IMR-90 (cell line): ENCODE measurements at regions not wholly inside any gene's neighbourhood (a gene's known extent, or its start where the extent isn't known, plus 50 kb on each side); places are given as distances from the start of the nearest gene placed in this dataset.

Experiments
- ATAC-seq: fragments of 200-7000 bp; cut with Tn5 transposase; 2 replicates; pipeline ENCODE4 v1.9.1; 2020; ENCODE audit warnings: low read depth, mild to moderate bottlenecking, moderate library complexity
- BruUV-seq: library from RNA; stranded (reverse); fragments of 400-500 nt; replicated peaks from 2 replicates; lab custom pipeline; 2021; lab: Mats Ljungman, UMichigan
- CTCF ChIA-PET: fragments of 300-600 bp; formaldehyde crosslinking; extraction: SDS; loops from one replicate; lab custom pipeline; 2021; ENCODE audit warnings: antibody characterized with exemption; lab: Yijun Ruan, JAX
- POLR2A ChIA-PET: fragments of 300-600 bp; sonication (Branson Sonifier 250); formaldehyde crosslinking; loops from one replicate; lab custom pipeline; 2022; ENCODE audit warnings: antibody characterized with exemption; ENCODE audit not compliant: unreplicated experiment; lab: Charles Lee
- DNase-seq: peaks from one replicate; pipeline ENCODE4 v3.0.0; 2013
- H2AFZ ChIP-seq: replicated peaks from 2 replicates; pipeline ENCODE3; 2013; ENCODE audit warnings: low read length, mild to moderate bottlenecking; ENCODE audit not compliant: poor library complexity
- H2AK5ac ChIP-seq: 2 replicates; pipeline ENCODE4 v1.6.1; 2013; ENCODE audit warnings: low read depth, low read length, inconsistent platforms
- H2AK9ac ChIP-seq: replicated peaks from 2 replicates; pipeline ENCODE3; 2013; ENCODE audit warnings: mild to moderate bottlenecking, low read depth, low read length, moderate library complexity; ENCODE audit not compliant: poor library complexity
- H2BK120ac ChIP-seq: 2 replicates; pipeline ENCODE4 v1.6.1; 2013; ENCODE audit warnings: low read depth, low read length, inconsistent platforms
- H2BK15ac ChIP-seq: 3 replicates; pipeline ENCODE4 v1.6.1; 2013; ENCODE audit warnings: low read depth, low read length, inconsistent platforms
- H2BK20ac ChIP-seq: 2 replicates; pipeline ENCODE4 v1.6.1; 2013; ENCODE audit warnings: low read depth, mild to moderate bottlenecking, inconsistent platforms, low read length, moderate library complexity
- H2BK5ac ChIP-seq: 2 replicates; pipeline ENCODE4 v1.6.1; 2013; ENCODE audit warnings: mild to moderate bottlenecking, low read depth, low read length, inconsistent platforms; ENCODE audit not compliant: poor library complexity, severe bottlenecking
- H3K14ac ChIP-seq: replicated peaks from 2 replicates; pipeline ENCODE4 v1.6.1; 2013; ENCODE audit warnings: low read depth, low read length, inconsistent platforms
- H3K18ac ChIP-seq: 2 replicates; pipeline ENCODE4 v1.6.1; 2013; ENCODE audit warnings: low read depth, low read length, control low read depth
- H3K23ac ChIP-seq: 2 replicates; pipeline ENCODE4 v1.6.1; 2013; ENCODE audit warnings: low read depth, low read length, inconsistent platforms
- H3K27ac ChIP-seq: 2 replicates; pipeline ENCODE4 v1.5.1; 2013; ENCODE audit warnings: mild to moderate bottlenecking, control low read depth, low read length; ENCODE audit not compliant: insufficient read depth
- H3K27me3 ChIP-seq: 2 replicates; pipeline ENCODE4 v1.6.1; 2013; ENCODE audit warnings: low read length; ENCODE audit not compliant: control insufficient read depth, insufficient read depth
- H3K36me3 ChIP-seq: 2 replicates; pipeline ENCODE4 v1.6.1; 2013; ENCODE audit warnings: low read length, mixed read lengths; ENCODE audit not compliant: control insufficient read depth, insufficient read depth
- H3K4ac ChIP-seq: 2 replicates; pipeline ENCODE4 v1.6.1; 2013; ENCODE audit warnings: low read depth, low read length, inconsistent platforms
- H3K4me1 ChIP-seq: 2 replicates; pipeline ENCODE4 v1.6.1; 2013; ENCODE audit warnings: low read length, mixed read lengths; ENCODE audit not compliant: control insufficient read depth, insufficient read depth
- H3K4me2 ChIP-seq: 2 replicates; pipeline ENCODE4 v1.6.1; 2013; ENCODE audit warnings: low read depth, mild to moderate bottlenecking, control low read depth, low read length, moderate library complexity
- H3K4me3 ChIP-seq: 2 replicates; pipeline ENCODE4 v1.5.1; 2013; ENCODE audit warnings: low read depth, mild to moderate bottlenecking, control low read depth, low read length, moderate library complexity; ENCODE audit not compliant: insufficient read depth
- H3K56ac ChIP-seq: 2 replicates; pipeline ENCODE4 v1.6.1; 2013; ENCODE audit warnings: low read length, inconsistent platforms; ENCODE audit not compliant: insufficient read depth; ENCODE audit errors: extremely low read depth
- H3K79me1 ChIP-seq, 2 experiments: 2 replicates each; pipeline ENCODE4 v1.6.1; 2013; ENCODE audit warnings: low read length in 2 of 2, inconsistent platforms in 1 of 2, low read depth in 1 of 2
- H3K9ac ChIP-seq: 2 replicates; pipeline ENCODE4 v1.6.1; 2013; ENCODE audit warnings: low read depth, low read length, control low read depth
- H3K9me1 ChIP-seq: 2 replicates; pipeline ENCODE4 v1.6.1; 2013; ENCODE audit warnings: low read length, inconsistent platforms; ENCODE audit not compliant: insufficient read depth
- H3K9me3 ChIP-seq: 2 replicates; pipeline ENCODE4 v1.6.1; 2013; ENCODE audit warnings: low read length; ENCODE audit not compliant: control insufficient read depth, insufficient read depth
- H4K20me1 ChIP-seq: 2 replicates; pipeline ENCODE4 v1.6.1; 2013; ENCODE audit warnings: low read length, inconsistent platforms; ENCODE audit not compliant: insufficient read depth
- H4K5ac ChIP-seq: 2 replicates; pipeline ENCODE4 v1.6.1; 2013; ENCODE audit warnings: mild to moderate bottlenecking, low read depth, low read length, control low read depth
- H4K8ac ChIP-seq, 2 experiments: 2 replicates each; pipeline ENCODE4 v1.6.1; 2013; ENCODE audit warnings: low read depth in 2 of 2, low read length in 2 of 2, control low read depth in 1 of 2, inconsistent platforms in 1 of 2
- H4K91ac ChIP-seq: 2 replicates; pipeline ENCODE4 v1.6.1; 2013; ENCODE audit warnings: low read depth, low read length, inconsistent platforms; ENCODE audit not compliant: insufficient read depth
- BHLHE40 ChIP-seq: fragments of 150-350 bp; IDR thresholded peaks from 2 replicates; pipeline ENCODE4 v1.6.1; 2016; ENCODE audit warnings: mild to moderate bottlenecking, low read depth, low read length
- CEBPB ChIP-seq: IDR thresholded peaks from 2 replicates; pipeline ENCODE4 v1.6.1; 2012; ENCODE audit warnings: low read depth, low read length, improper control_type of control experiment
- CHD1 ChIP-seq: IDR thresholded peaks from 2 replicates; pipeline ENCODE4 v1.6.1; 2012; ENCODE audit warnings: low read depth, low read length, improper control_type of control experiment
- CTCF ChIP-seq: conservative IDR thresholded peaks from 2 replicates; pipeline ENCODE4 v1.5.1; 2012; ENCODE audit warnings: mild to moderate bottlenecking, low read depth, low read length, improper control_type of control experiment
- ELK1 ChIP-seq: fragments of 150-350 bp; IDR thresholded peaks from 2 replicates; pipeline ENCODE4 v1.6.1; 2016; ENCODE audit warnings: low read depth, mild to moderate bottlenecking, low read length, moderate library complexity, borderline replicate concordance
- FOS ChIP-seq: fragments of 150-350 bp; IDR thresholded peaks from 2 replicates; pipeline ENCODE4 v1.6.1; 2016; ENCODE audit warnings: low read depth, low read length
- MAFK ChIP-seq: IDR thresholded peaks from 2 replicates; pipeline ENCODE4 v1.6.1; 2012; ENCODE audit warnings: low read depth, low read length, improper control_type of control experiment
- MAZ ChIP-seq: IDR thresholded peaks from 2 replicates; pipeline ENCODE4 v1.6.1; 2012; ENCODE audit warnings: low read depth, mild to moderate bottlenecking, low read length, improper control_type of control experiment, moderate library complexity, borderline replicate concordance
- MXI1 ChIP-seq: IDR thresholded peaks from 2 replicates; pipeline ENCODE4 v1.6.1; 2012; ENCODE audit warnings: low read depth, mild to moderate bottlenecking, low read length, moderate library complexity, borderline replicate concordance
- NFE2L2 ChIP-seq: fragments of 150-350 bp; IDR thresholded peaks from 2 replicates; pipeline ENCODE4 v1.6.1; 2016; ENCODE audit warnings: low read depth, mild to moderate bottlenecking, low read length
- POLR2A ChIP-seq: IDR thresholded peaks from 2 replicates; pipeline ENCODE4 v1.6.1; 2012; ENCODE audit warnings: mild to moderate bottlenecking, low read depth, low read length
- RAD21 ChIP-seq: IDR thresholded peaks from 2 replicates; pipeline ENCODE4 v1.6.1; 2012; ENCODE audit warnings: low read length, improper control_type of control experiment
- RCOR1 ChIP-seq: IDR thresholded peaks from 2 replicates; pipeline ENCODE4 v1.6.1; 2012; ENCODE audit warnings: mild to moderate bottlenecking, low read length, improper control_type of control experiment; ENCODE audit not compliant: insufficient replicate concordance
- RFX5 ChIP-seq: IDR thresholded peaks from 2 replicates; pipeline ENCODE4 v1.8.0; 2012; ENCODE audit warnings: low read depth, mild to moderate bottlenecking, low read length, moderate library complexity
- SMC3 ChIP-seq: fragments of 150-350 bp; IDR thresholded peaks from 2 replicates; pipeline ENCODE4 v1.6.1; 2016; ENCODE audit warnings: low read depth, mild to moderate bottlenecking, antibody characterized with exemption, low read length, moderate library complexity
- USF2 ChIP-seq: fragments of 150-350 bp; IDR thresholded peaks from 2 replicates; pipeline ENCODE4 v1.6.1; 2017; ENCODE audit warnings: mild to moderate bottlenecking, antibody characterized with exemption, low read length, low read depth
- WGBS, 2 experiments: methylation state at CpG; one replicate each; pipeline versions ENCODE4 v1.1.5 to v1.1.7; 2013; ENCODE audit warnings: missing lambda C conversion rate in 2 of 2; ENCODE audit not compliant: insufficient read length in 1 of 2; ENCODE audit errors: extremely low coverage in 2 of 2; 5-methylcytosine and 5-hydroxymethylcytosine counted together
- dilution Hi-C: fragments of 300-500 bp; cut with HindIII; formaldehyde crosslinking; loops from one replicate; pipeline ENCODE4 v1.14.3; 2018; ENCODE audit warnings: low sequenced_read_pairs; ENCODE audit not compliant: unreplicated experiment
- in situ Hi-C: fragments of 300-500 bp; cut with MboI; formaldehyde crosslinking; loops from 3 replicates; pipeline ENCODE4 v1.14.3; 2019; ENCODE audit warnings: low sequenced_read_pairs, inconsistent platforms, mixed read lengths
- intact Hi-C: fragments of 100-400 bp; cut with micrococcal nuclease; formaldehyde crosslinking; loops from 2 replicates; pipeline ENCODE4 v1.10.0; 2022

- Histone ChIP-seq H2AK9ac (no peak overlapping the region), H2BK15ac (no peak overlapping the region), H3K14ac (no peak overlapping the region), H2BK120ac (no peak overlapping the region), H3K9me1 (no peaks in the 10 kb centered on the region), H3K4ac (no peak overlapping the region), H3K36me3 (no peaks in the 10 kb centered on the region), H3K27ac (no peak overlapping the region), H2AK5ac (no peak overlapping the region), H3K4me1 (peaks cover 3% of the 10 kb centered on the region; the same call in 1 of the 2 replicates), H4K5ac (no peak overlapping the region), H3K79me1 (peaks cover 37 to 39% of the 10 kb centered on the region in 2 experiments), H3K56ac (no peak overlapping the region), H3K4me3 (no peak overlapping the region), H4K20me1 (peaks cover 18% of the 10 kb centered on the region; the same call in 1 of the 2 replicates), H2AFZ (no peak overlapping the region), H3K18ac (no peak overlapping the region), H3K9ac (no peak overlapping the region), H2BK20ac (no peak overlapping the region), H2BK5ac (no peak overlapping the region), H4K8ac (no peak overlapping the region), H3K27me3 (no peaks in the 10 kb centered on the region), H4K91ac (no peak overlapping the region), H3K4me2 (no peak overlapping the region), H3K23ac (no peak overlapping the region), H3K9me3 (no peaks in the 10 kb centered on the region)
- TF ChIP-seq ELK1 (no peak), CEBPB (no peak), BHLHE40 (no peak), SMC3 (no peak), CTCF (no peak), POLR2A (no peak), MXI1 (no peak), RFX5 (no peak), MAZ (no peak), CHD1 (no peak), NFE2L2 (no peak), RCOR1 (no peak), MAFK (no peak), RAD21 (no peak), FOS (no peak), USF2 (no peak)
- intact Hi-C loops = loop anchor here (10.0 kb wide), 2 partner anchors 253 to 283 kb away; no protein-coding TSS in a partner anchor
- in situ Hi-C loops = no loop called here
- 90% methylated on average over 2 of the region's 2 CpGs; no CpG with 5 or more reads in 1 of the 2 experiments for WGBS, 2 experiments
- ChIA-PET CTCF (no interaction called here), POLR2A (interaction anchor here (0.5 kb wide), 1 partner anchor 83 kb away, joined by 3 read pairs; no protein-coding TSS in a partner anchor)
- no peak for ATAC-seq
- DNase-seq = no peak
- BruUV-seq = no TSS peak
- dilution Hi-C loops = no loop called here
Measured at GRCh38 chr10:91167406-91167805, 53.1 kb upstream of the PCGF5 start.
